SK-N-SH (cell line): ENCODE measurements at regions not wholly inside any gene's neighbourhood (a gene's known extent, or its start where the extent isn't known, plus 50 kb on each side); places are given as distances from the start of the nearest gene placed in this dataset.

Experiments used
- CTCF ChIA-PET: fragments of 300-600, 350-600 bp; formaldehyde crosslinking; extraction: SDS; loops from one replicate; lab custom pipeline; 2021; lab: Yijun Ruan, JAX
- POLR2A ChIA-PET: fragments of 350-600 bp; sonication (Branson Sonifier 250); formaldehyde crosslinking; extraction: SDS; loops from one replicate; lab custom pipeline; 2020; ENCODE audit warnings: antibody characterized with exemption, inconsistent platforms; lab: Yijun Ruan, JAX
- DNase-seq: peaks from one replicate; pipeline ENCODE4 v3.0.0; 2012
- H2AFZ ChIP-seq: fragments of 200-600 bp; sonication (generic); 2 replicates; pipeline ENCODE4 v1.8.1; 2016; ENCODE audit warnings: antibody characterized with exemption, mild to moderate bottlenecking, low read depth
- H3F3A ChIP-seq: fragments of 200-600 bp; sonication (generic); replicated peaks from 2 replicates; pipeline ENCODE3; 2016; ENCODE audit warnings: antibody characterized with exemption, mild to moderate bottlenecking; ENCODE audit not compliant: insufficient read depth
- H3K27ac ChIP-seq, 2 experiments: fragments of 200-500 bp in 1 of 2; fragments of 200-600 bp in 1 of 2; sonication (Bioruptor generic) in 1 of 2; sonication (generic), shearing (Covaris generic) in 1 of 2; 2 replicates each; pipeline versions ENCODE4 v1.5.1 to v1.6.1; 2014 to 2016; ENCODE audit warnings: low read depth in 2 of 2, inconsistent platforms in 1 of 2, low read length in 1 of 2, mild to moderate bottlenecking in 1 of 2, mixed read lengths in 1 of 2
- H3K27me3 ChIP-seq: fragments of 200-600 bp; sonication (generic), shearing (Covaris generic); 2 replicates; pipeline ENCODE4 v1.6.1; 2016; ENCODE audit warnings: mixed run types; ENCODE audit not compliant: insufficient read depth
- H3K36me3 ChIP-seq, 2 experiments: fragments of 200-500 bp in 1 of 2; fragments of 200-600 bp in 1 of 2; sonication (Bioruptor generic) in 1 of 2; sonication (generic) in 1 of 2; replicated peaks in 1 of 2; 2 replicates each; pipeline versions ENCODE3 to v1.5.1; 2014 to 2016; ENCODE audit warnings: low read length in 1 of 2, mild to moderate bottlenecking in 1 of 2; ENCODE audit not compliant: insufficient read depth in 2 of 2, control insufficient read depth in 1 of 2
- H3K4me1 ChIP-seq, 2 experiments: fragments of 200-500 bp in 1 of 2; fragments of 200-600 bp in 1 of 2; sonication (Bioruptor generic) in 1 of 2; sonication (generic), shearing (Covaris generic) in 1 of 2; 2 replicates each; pipeline versions ENCODE4 v1.5.1 to v1.6.1; 2014 to 2016; ENCODE audit warnings: low read depth in 1 of 2, low read length in 1 of 2, mixed run types in 1 of 2; ENCODE audit not compliant: insufficient read depth in 2 of 2, control insufficient read depth in 1 of 2
- H3K4me2 ChIP-seq: fragments of 200-600 bp; sonication (generic), shearing (Covaris generic); 2 replicates; pipeline ENCODE4 v1.6.1; 2017; ENCODE audit warnings: mixed run types
- H3K4me3 ChIP-seq, 2 experiments: fragments of 200-500 bp in 1 of 2; fragments of 200-600 bp in 1 of 2; sonication (Bioruptor generic) in 1 of 2; sonication (generic), shearing (Covaris generic) in 1 of 2; 2 replicates each; pipeline versions ENCODE4 v1.5.1 to v1.8.1; 2014 to 2016; ENCODE audit warnings: low read depth in 2 of 2, inconsistent platforms in 1 of 2, low read length in 1 of 2, mild to moderate bottlenecking in 1 of 2, mixed read lengths in 1 of 2, moderate library complexity in 1 of 2
- H3K79me2 ChIP-seq: fragments of 200-600 bp; sonication (generic); 2 replicates; pipeline ENCODE4 v1.8.1; 2017; ENCODE audit warnings: mild to moderate bottlenecking; ENCODE audit not compliant: insufficient read depth
- H3K9ac ChIP-seq: fragments of 200-600 bp; sonication (generic); 2 replicates; pipeline ENCODE4 v1.6.1; 2017; ENCODE audit warnings: mixed run types
- H3K9me2 ChIP-seq: fragments of 200-600 bp; sonication (generic); 2 replicates; pipeline ENCODE4 v1.6.1; 2017; ENCODE audit warnings: mixed run types
- H3K9me3 ChIP-seq: fragments of 200-600 bp; sonication (generic); 2 replicates; pipeline ENCODE4 v1.6.1; 2017; ENCODE audit warnings: mixed run types, mild to moderate bottlenecking, moderate library complexity
- H4K20me1 ChIP-seq: fragments of 200-600 bp; sonication (generic); 2 replicates; pipeline ENCODE4 v1.6.1; 2017; ENCODE audit warnings: mild to moderate bottlenecking, mixed run types; ENCODE audit not compliant: insufficient read depth
- EP300 ChIP-seq, 2 experiments: IDR thresholded peaks; 2 replicates each; pipeline versions ENCODE4 v1.4.0 to v1.6.1; 2012; ENCODE audit warnings: borderline replicate concordance in 1 of 2, low read depth in 1 of 2, low read length in 1 of 2
- EZH2phosphoT487 ChIP-seq: fragments of 200-600 bp; sonication (generic); IDR thresholded peaks from 2 replicates; pipeline ENCODE4 v1.6.1; 2017; ENCODE audit warnings: low read depth, mixed run types, mild to moderate bottlenecking, antibody characterized with exemption, moderate library complexity, borderline replicate concordance
- FOXJ3 ChIP-seq: sonication (generic); formaldehyde crosslinking; IDR thresholded peaks from 2 replicates; pipeline ENCODE4 v1.5.1; 2020; ENCODE audit warnings: mild to moderate bottlenecking, missing genetic modification reagents
- FOXM1 ChIP-seq: IDR thresholded peaks from 2 replicates; pipeline ENCODE4 v1.4.0; 2012; ENCODE audit warnings: low read depth, mild to moderate bottlenecking
- GATA2 ChIP-seq: sonication (generic); formaldehyde crosslinking; IDR thresholded peaks from 2 replicates; pipeline ENCODE4 v1.5.0; 2020; ENCODE audit warnings: mild to moderate bottlenecking, missing genetic modification reagents
- MEF2A ChIP-seq: IDR thresholded peaks from 2 replicates; pipeline ENCODE4 v1.4.0; 2012; ENCODE audit warnings: low read depth, borderline replicate concordance
- NFIC ChIP-seq: IDR thresholded peaks from 2 replicates; pipeline ENCODE4 v1.4.0; 2012; ENCODE audit warnings: borderline replicate concordance
- NRF1 ChIP-seq: IDR thresholded peaks from 2 replicates; pipeline ENCODE4 v1.6.1; 2012; ENCODE audit warnings: low read depth, mild to moderate bottlenecking, low read length
- POLR2AphosphoS5 ChIP-seq: IDR thresholded peaks from 2 replicates; pipeline ENCODE4 v1.6.1; 2012; ENCODE audit warnings: low read depth, low read length
- RAD21 ChIP-seq: IDR thresholded peaks from 2 replicates; pipeline ENCODE4 v1.6.1; 2012; ENCODE audit warnings: mild to moderate bottlenecking, low read length
- RFX5 ChIP-seq: IDR thresholded peaks from 2 replicates; pipeline ENCODE4 v1.6.1; 2012; ENCODE audit warnings: mild to moderate bottlenecking, improper control_type of control experiment, low read length
- SIN3A ChIP-seq: IDR thresholded peaks from 2 replicates; pipeline ENCODE4 v1.6.1; 2012; ENCODE audit warnings: low read depth, mild to moderate bottlenecking, low read length, moderate library complexity, borderline replicate concordance
- TAF1 ChIP-seq: IDR thresholded peaks from 2 replicates; pipeline ENCODE4 v1.6.1; 2012; ENCODE audit warnings: low read depth, mild to moderate bottlenecking, low read length, moderate library complexity, borderline replicate concordance
- YY1 ChIP-seq: IDR thresholded peaks from 2 replicates; pipeline ENCODE4 v1.4.0; 2012; ENCODE audit warnings: low read depth, mild to moderate bottlenecking
- WGBS: methylation state at CpG from one replicate; pipeline ENCODE4 v1.1.6; 2017; ENCODE audit warnings: low lambda C conversion rate; 5-methylcytosine and 5-hydroxymethylcytosine counted together
- TF ChIP-seq, protein P1 (sequence below): fragments of 150-350 bp; IDR thresholded peaks from 2 replicates; pipeline ENCODE4 v1.6.1; 2017; ENCODE audit warnings: antibody characterized with exemption, low read length, low read depth, borderline replicate concordance
- TF ChIP-seq, protein P2 (sequence below): IDR thresholded peaks from 2 replicates; pipeline ENCODE4 v1.6.1; 2012; ENCODE audit warnings: mild to moderate bottlenecking, low read depth, low read length, moderate library complexity
- TF ChIP-seq, protein P3 (sequence below): IDR thresholded peaks from 2 replicates; pipeline ENCODE4 v1.4.0; 2012; ENCODE audit warnings: low read depth, borderline replicate concordance

DNA sequence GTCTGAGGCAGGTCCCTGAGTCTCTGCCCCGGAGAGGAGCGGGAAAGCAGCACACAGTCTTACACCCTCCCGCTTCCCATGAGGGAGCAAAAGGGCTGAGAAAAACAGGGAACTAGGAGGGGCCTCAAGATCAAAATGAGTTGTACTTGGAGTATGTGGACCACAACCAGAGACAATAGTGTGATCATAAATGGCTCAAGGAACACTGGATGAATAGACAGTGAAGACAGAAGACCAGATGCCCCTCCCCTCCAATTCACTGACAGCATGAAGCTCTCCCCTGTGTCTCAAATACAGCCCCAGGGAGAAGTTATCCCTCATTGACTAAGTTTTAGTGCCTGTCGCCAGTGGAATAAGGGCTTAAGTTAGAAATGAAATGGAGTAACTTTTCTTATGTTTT lies 191.0 kb downstream of the TFAP2A start:
- Histone ChIP-seq H3K4me1 (no peaks in the 10 kb centered on the region), H3F3A (no peaks in the 10 kb centered on the region), H3K9me2 (no peaks in the 10 kb centered on the region), H3K36me3 (no peaks in the 10 kb centered on the region), H3K4me3 (no peak overlapping the region), H2AFZ (no peak overlapping the region), H3K27ac (no peak overlapping the region), H3K27me3 (no peaks in the 10 kb centered on the region; the same call in 1 of the 2 replicates), H3K79me2 (no peaks in the 10 kb centered on the region), H3K4me2 (no peak overlapping the region), H3K9me3 (no peaks in the 10 kb centered on the region), H3K9ac (no peak overlapping the region), H4K20me1 (no peaks in the 10 kb centered on the region)
- TF ChIP-seq, protein P1, sequence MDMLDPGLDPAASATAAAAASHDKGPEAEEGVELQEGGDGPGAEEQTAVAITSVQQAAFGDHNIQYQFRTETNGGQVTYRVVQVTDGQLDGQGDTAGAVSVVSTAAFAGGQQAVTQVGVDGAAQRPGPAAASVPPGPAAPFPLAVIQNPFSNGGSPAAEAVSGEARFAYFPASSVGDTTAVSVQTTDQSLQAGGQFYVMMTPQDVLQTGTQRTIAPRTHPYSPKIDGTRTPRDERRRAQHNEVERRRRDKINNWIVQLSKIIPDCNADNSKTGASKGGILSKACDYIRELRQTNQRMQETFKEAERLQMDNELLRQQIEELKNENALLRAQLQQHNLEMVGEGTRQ: no peak
- no peak for TF ChIP-seq FOXJ3 (CRISPR knock-in tag)
- TF ChIP-seq EP300 (IDR thresholded peaks at IDR 0.05; ENCODE audit: borderline replicate concordance in 1 of 2, low read depth in 1 of 2, low read length in 1 of 2): no peak
- TF ChIP-seq GATA2: no peak
- TF ChIP-seq NRF1: no peak
- TF ChIP-seq MEF2A: no peak
- TF ChIP-seq YY1: no peak
- TF ChIP-seq TAF1: no peak
- TF ChIP-seq RAD21: no peak
- TF ChIP-seq SIN3A: no peak
- TF ChIP-seq EZH2phosphoT487: no peak
- TF ChIP-seq NFIC: no peak
- no peak for TF ChIP-seq POLR2AphosphoS5
- TF ChIP-seq, protein P2, sequence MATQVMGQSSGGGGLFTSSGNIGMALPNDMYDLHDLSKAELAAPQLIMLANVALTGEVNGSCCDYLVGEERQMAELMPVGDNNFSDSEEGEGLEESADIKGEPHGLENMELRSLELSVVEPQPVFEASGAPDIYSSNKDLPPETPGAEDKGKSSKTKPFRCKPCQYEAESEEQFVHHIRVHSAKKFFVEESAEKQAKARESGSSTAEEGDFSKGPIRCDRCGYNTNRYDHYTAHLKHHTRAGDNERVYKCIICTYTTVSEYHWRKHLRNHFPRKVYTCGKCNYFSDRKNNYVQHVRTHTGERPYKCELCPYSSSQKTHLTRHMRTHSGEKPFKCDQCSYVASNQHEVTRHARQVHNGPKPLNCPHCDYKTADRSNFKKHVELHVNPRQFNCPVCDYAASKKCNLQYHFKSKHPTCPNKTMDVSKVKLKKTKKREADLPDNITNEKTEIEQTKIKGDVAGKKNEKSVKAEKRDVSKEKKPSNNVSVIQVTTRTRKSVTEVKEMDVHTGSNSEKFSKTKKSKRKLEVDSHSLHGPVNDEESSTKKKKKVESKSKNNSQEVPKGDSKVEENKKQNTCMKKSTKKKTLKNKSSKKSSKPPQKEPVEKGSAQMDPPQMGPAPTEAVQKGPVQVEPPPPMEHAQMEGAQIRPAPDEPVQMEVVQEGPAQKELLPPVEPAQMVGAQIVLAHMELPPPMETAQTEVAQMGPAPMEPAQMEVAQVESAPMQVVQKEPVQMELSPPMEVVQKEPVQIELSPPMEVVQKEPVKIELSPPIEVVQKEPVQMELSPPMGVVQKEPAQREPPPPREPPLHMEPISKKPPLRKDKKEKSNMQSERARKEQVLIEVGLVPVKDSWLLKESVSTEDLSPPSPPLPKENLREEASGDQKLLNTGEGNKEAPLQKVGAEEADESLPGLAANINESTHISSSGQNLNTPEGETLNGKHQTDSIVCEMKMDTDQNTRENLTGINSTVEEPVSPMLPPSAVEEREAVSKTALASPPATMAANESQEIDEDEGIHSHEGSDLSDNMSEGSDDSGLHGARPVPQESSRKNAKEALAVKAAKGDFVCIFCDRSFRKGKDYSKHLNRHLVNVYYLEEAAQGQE: no peak
- TF ChIP-seq RFX5: no peak
- TF ChIP-seq, protein P3, sequence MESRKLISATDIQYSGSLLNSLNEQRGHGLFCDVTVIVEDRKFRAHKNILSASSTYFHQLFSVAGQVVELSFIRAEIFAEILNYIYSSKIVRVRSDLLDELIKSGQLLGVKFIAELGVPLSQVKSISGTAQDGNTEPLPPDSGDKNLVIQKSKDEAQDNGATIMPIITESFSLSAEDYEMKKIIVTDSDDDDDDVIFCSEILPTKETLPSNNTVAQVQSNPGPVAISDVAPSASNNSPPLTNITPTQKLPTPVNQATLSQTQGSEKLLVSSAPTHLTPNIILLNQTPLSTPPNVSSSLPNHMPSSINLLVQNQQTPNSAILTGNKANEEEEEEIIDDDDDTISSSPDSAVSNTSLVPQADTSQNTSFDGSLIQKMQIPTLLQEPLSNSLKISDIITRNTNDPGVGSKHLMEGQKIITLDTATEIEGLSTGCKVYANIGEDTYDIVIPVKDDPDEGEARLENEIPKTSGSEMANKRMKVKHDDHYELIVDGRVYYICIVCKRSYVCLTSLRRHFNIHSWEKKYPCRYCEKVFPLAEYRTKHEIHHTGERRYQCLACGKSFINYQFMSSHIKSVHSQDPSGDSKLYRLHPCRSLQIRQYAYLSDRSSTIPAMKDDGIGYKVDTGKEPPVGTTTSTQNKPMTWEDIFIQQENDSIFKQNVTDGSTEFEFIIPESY: no peak
- TF ChIP-seq FOXM1: no peak
- ChIA-PET CTCF (no interaction called here), POLR2A (no interaction called here)
- WGBS: 1% methylated on average over 4 of the region's 4 CpGs
- no peak for DNase-seq
